ENCODE measurements at regions not wholly inside any gene's neighbourhood (a gene's known extent, or its start where the extent isn't known, plus 50 kb on each side); places are given as distances from the start of the nearest gene placed in this dataset.

- TF ChIP-seq CTCF (IDR thresholded peaks at IDR 0.05) (no peak), ZFX (IDR thresholded peaks at IDR 0.05; ENCODE audit: borderline replicate concordance) (no peak)
Measured at GRCh38 chr4:116233971-116234370, 851.4 kb downstream of the TRAM1L1 start.

Data from 22Rv1 (cell line).